ENCODE measurements at regions not wholly inside any gene's neighbourhood (a gene's known extent, or its start where the extent isn't known, plus 50 kb on each side); places are given as distances from the start of the nearest gene placed in this dataset.
"Not testable (repeated sequence)": the region's sequence is repeated elsewhere in the genome, so short reads cannot be mapped to it uniquely, and the experiment has no call there.

DNA sequence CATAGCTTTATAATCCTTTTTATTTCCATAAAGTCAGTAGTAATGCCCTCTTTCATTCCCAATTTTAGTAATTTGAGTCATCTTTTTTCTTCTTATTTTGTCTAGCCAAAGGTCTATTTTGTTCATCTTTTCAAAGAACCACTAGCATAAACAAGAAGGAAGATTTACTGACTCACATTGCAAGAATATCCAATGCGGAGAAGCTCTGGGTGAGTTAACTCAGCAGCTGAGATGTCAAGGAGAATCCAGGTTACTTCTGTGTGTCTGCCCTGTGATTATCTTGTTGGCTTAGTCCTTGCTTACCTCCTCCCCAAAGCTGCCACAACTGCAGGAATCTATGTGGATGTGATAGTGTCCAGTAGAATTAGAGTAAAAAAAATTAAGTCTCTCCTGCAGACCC, 311.4 kb upstream of the NCKAP5 start:
- Histone ChIP-seq H3K27me3 (ENCODE audit: insufficient read depth, low read length) (no peaks in the 10 kb centered on the region), H3K23ac (ENCODE audit: insufficient read length, low read depth, low read length) (no peak overlapping the region), H3K79me2 (ENCODE audit: insufficient read depth, low read length) (no peaks in the 10 kb centered on the region), H3T11ph (ENCODE audit: low read length) (no peak overlapping the region), H2AFZ (ENCODE audit: low read length) (no peak overlapping the region), H3K18ac (ENCODE audit: insufficient read length, low read depth, low read length) (no peak overlapping the region), H2BK120ac (ENCODE audit: low read depth, low read length, poor library complexity, severe bottlenecking) (no peak overlapping the region), H3K14ac (ENCODE audit: insufficient read depth, low read length) (no peak overlapping the region), H3K4ac (ENCODE audit: low read depth, low read length) (no peak overlapping the region), H3K27ac (ENCODE audit: insufficient read length, low read depth, low read length) (no peak overlapping the region), H3K79me1 (ENCODE audit: insufficient read depth, low read depth, low read length, poor library complexity, severe bottlenecking) (no peaks in the 10 kb centered on the region), H4K91ac (ENCODE audit: insufficient read length, low read depth, low read length) (no peak overlapping the region), H2AK5ac (ENCODE audit: insufficient read length, low read length) (no peak overlapping the region), H2BK5ac (ENCODE audit: insufficient read length, low read length) (no peak overlapping the region), H2BK15ac (ENCODE audit: low read depth, low read length) (no peak overlapping the region), H3K9me3 (ENCODE audit: control insufficient read depth, low read depth, low read length) (no peaks in the 10 kb centered on the region), H4K8ac (replicated peaks; ENCODE audit: insufficient read length, low read depth, low read length) (no peak overlapping the region), H3K4me2 (ENCODE audit: insufficient read depth, insufficient read length, low read length) (no peak overlapping the region), H2BK20ac (ENCODE audit: low read depth, low read length, poor library complexity, severe bottlenecking) (no peak overlapping the region), H4K5ac (ENCODE audit: insufficient read length, low read depth, low read length) (no peak overlapping the region), H3K9ac (ENCODE audit: extremely low read depth, insufficient read length, low read length) (no peak overlapping the region), H3K4me1 (ENCODE audit: insufficient read depth, low read length) (no peaks in the 10 kb centered on the region), H2BK12ac (ENCODE audit: insufficient read length, low read depth, low read length) (no peak overlapping the region), H3K56ac (ENCODE audit: insufficient read length, low read depth, low read length) (no peak overlapping the region), H3K23me2 (ENCODE audit: insufficient read length, low read depth, low read length, poor library complexity, severe bottlenecking) (no peaks in the 10 kb centered on the region), H4K20me1 (ENCODE audit: control insufficient read depth, insufficient read depth, insufficient read length) (no peaks in the 10 kb centered on the region)
- WGBS (ENCODE audit: extremely low coverage, insufficient read length, low lambda C conversion rate): no CpG with 5 or more reads among the region's 1 CpG
- H3K4me1 Mint-ChIP-seq: peaks cover 0 to 4% of the 10 kb centered on the region in 2 experiments; a peak in 1 of 4 replicates
- H3K27me3 Mint-ChIP-seq (ENCODE audit: low read depth): peaks cover 5% of the 10 kb centered on the region
- TF ChIP-seq, protein P1, sequence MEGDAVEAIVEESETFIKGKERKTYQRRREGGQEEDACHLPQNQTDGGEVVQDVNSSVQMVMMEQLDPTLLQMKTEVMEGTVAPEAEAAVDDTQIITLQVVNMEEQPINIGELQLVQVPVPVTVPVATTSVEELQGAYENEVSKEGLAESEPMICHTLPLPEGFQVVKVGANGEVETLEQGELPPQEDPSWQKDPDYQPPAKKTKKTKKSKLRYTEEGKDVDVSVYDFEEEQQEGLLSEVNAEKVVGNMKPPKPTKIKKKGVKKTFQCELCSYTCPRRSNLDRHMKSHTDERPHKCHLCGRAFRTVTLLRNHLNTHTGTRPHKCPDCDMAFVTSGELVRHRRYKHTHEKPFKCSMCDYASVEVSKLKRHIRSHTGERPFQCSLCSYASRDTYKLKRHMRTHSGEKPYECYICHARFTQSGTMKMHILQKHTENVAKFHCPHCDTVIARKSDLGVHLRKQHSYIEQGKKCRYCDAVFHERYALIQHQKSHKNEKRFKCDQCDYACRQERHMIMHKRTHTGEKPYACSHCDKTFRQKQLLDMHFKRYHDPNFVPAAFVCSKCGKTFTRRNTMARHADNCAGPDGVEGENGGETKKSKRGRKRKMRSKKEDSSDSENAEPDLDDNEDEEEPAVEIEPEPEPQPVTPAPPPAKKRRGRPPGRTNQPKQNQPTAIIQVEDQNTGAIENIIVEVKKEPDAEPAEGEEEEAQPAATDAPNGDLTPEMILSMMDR (conservative IDR thresholded peaks at IDR 0.05): no peak
- H3K4me3 Mint-ChIP-seq: no peak overlapping the region
- no peak for DNase-seq
- no peak overlapping the region for H3K27ac Mint-ChIP-seq
- no peaks in the 10 kb centered on the region for H3K36me3 Mint-ChIP-seq (ENCODE audit: insufficient read depth in 1 of 3, low read depth in 3 of 3)
- H3K9me3 Mint-ChIP-seq: peaks cover 0 to 3% of the 10 kb centered on the region in 2 experiments; a peak in 1 of 5 replicates

DNA sequence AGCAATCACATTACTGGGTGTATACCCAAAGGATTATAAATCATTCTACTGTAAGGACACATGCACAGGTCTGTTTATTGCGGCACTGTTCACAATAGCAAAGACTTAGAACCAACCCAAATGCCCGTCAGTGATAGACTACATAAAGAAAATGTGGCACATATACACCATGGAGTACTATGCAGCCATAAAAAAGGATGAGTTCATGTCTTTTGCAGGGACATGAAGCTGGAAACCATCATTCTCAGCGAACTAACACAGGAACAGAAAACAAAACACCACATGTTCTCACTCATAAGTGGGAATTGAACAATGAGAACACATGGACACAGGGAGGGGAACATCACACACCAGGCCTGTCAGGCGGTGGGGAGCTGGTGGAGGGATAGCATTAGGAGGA, 313.9 kb upstream of the NCKAP5 start:
- not testable (repeated sequence) for H3K79me2 ChIP-seq (ENCODE audit: insufficient read depth, low read length); H4K20me1 ChIP-seq (ENCODE audit: control insufficient read depth, insufficient read depth, insufficient read length); H3K27me3 Mint-ChIP-seq (ENCODE audit: low read depth); H3K27me3 ChIP-seq (ENCODE audit: insufficient read depth, low read length); H3K4me2 ChIP-seq (ENCODE audit: insufficient read depth, insufficient read length, low read length); H2BK20ac ChIP-seq (ENCODE audit: low read depth, low read length, poor library complexity, severe bottlenecking); H3K9me3 ChIP-seq (ENCODE audit: control insufficient read depth, low read depth, low read length); H4K8ac ChIP-seq (replicated peaks; ENCODE audit: insufficient read length, low read depth, low read length); H3K56ac ChIP-seq (ENCODE audit: insufficient read length, low read depth, low read length); H3K18ac ChIP-seq (ENCODE audit: insufficient read length, low read depth, low read length); H2BK5ac ChIP-seq (ENCODE audit: insufficient read length, low read length); H3K79me1 ChIP-seq (ENCODE audit: insufficient read depth, low read depth, low read length, poor library complexity, severe bottlenecking); H4K5ac ChIP-seq (ENCODE audit: insufficient read length, low read depth, low read length); H3K9me3 Mint-ChIP-seq; DNase-seq; H3K23me2 ChIP-seq (ENCODE audit: insufficient read length, low read depth, low read length, poor library complexity, severe bottlenecking); H3K4me3 Mint-ChIP-seq; H3K27ac Mint-ChIP-seq; H3K4me1 ChIP-seq (ENCODE audit: insufficient read depth, low read length); H2AK5ac ChIP-seq (ENCODE audit: insufficient read length, low read length); H3K36me3 Mint-ChIP-seq (ENCODE audit: insufficient read depth in 1 of 3, low read depth in 3 of 3); H3K27ac ChIP-seq (ENCODE audit: insufficient read length, low read depth, low read length); H3K4ac ChIP-seq (ENCODE audit: low read depth, low read length); H3K23ac ChIP-seq (ENCODE audit: insufficient read length, low read depth, low read length); H2AFZ ChIP-seq (ENCODE audit: low read length); H2BK12ac ChIP-seq (ENCODE audit: insufficient read length, low read depth, low read length); H3K14ac ChIP-seq (ENCODE audit: insufficient read depth, low read length); H3T11ph ChIP-seq (ENCODE audit: low read length); H2BK15ac ChIP-seq (ENCODE audit: low read depth, low read length); H2BK120ac ChIP-seq (ENCODE audit: low read depth, low read length, poor library complexity, severe bottlenecking); H4K91ac ChIP-seq (ENCODE audit: insufficient read length, low read depth, low read length); H3K9ac ChIP-seq (ENCODE audit: extremely low read depth, insufficient read length, low read length)
- WGBS (ENCODE audit: extremely low coverage, insufficient read length, low lambda C conversion rate): no CpG with 5 or more reads among the region's 4 CpGs
- H3K4me1 Mint-ChIP-seq: peaks cover 13 to 14% of the 10 kb centered on the region in 2 experiments
